Liver (tissue), 8 donors: ENCODE measurements at regions not wholly inside any gene's neighbourhood (a gene's known extent, or its start where the extent isn't known, plus 50 kb on each side); places are given as distances from the start of the nearest gene placed in this dataset.

Source experiments
- DNase-seq: peaks from one replicate; pipeline ENCODE4 v3.0.0-alpha.2; 2017; ENCODE audit warnings: low spot score
- H3K27ac ChIP-seq, 2 donors: one replicate each; pipeline ENCODE4 v1.7.0; 2013; ENCODE audit warnings: inconsistent platforms in 2 of 2, low read length in 2 of 2, control low read depth in 1 of 2, low read depth in 1 of 2, mild to moderate bottlenecking in 1 of 2
- H3K27me3 ChIP-seq, 4 donors: one replicate each; pipeline versions ENCODE4 v1.6.1 to v1.7.0; 2013; ENCODE audit warnings: low read length in 3 of 4, inconsistent platforms in 1 of 4, mild to moderate bottlenecking in 1 of 4, moderate library complexity in 1 of 4; ENCODE audit not compliant: control insufficient read depth in 4 of 4, insufficient read depth in 4 of 4
- H3K36me3 ChIP-seq, 4 donors: one replicate each; pipeline versions ENCODE4 v1.6.1 to v1.7.0; 2013; ENCODE audit warnings: low read length in 3 of 4, mild to moderate bottlenecking in 3 of 4, low read depth in 1 of 4, moderate library complexity in 1 of 4; ENCODE audit not compliant: control insufficient read depth in 4 of 4, insufficient read depth in 3 of 4
- H3K4me1 ChIP-seq, 4 donors: one replicate each; pipeline versions ENCODE4 v1.6.1 to v1.7.0; 2013; ENCODE audit warnings: low read length in 3 of 4, mild to moderate bottlenecking in 3 of 4, moderate library complexity in 1 of 4; ENCODE audit not compliant: control insufficient read depth in 4 of 4, insufficient read depth in 4 of 4
- H3K4me3 ChIP-seq, 3 donors: one replicate each; pipeline versions ENCODE4 v1.6.1 to v1.7.0; 2013; ENCODE audit warnings: low read length in 3 of 3, control low read depth in 1 of 3, low read depth in 1 of 3, mild to moderate bottlenecking in 1 of 3
- H3K9ac ChIP-seq, 2 donors: one replicate each; pipeline ENCODE4 v1.7.0; 2013; ENCODE audit warnings: low read length in 2 of 2, mild to moderate bottlenecking in 2 of 2, moderate library complexity in 2 of 2, control low read depth in 1 of 2, low read depth in 1 of 2
- H3K9me3 ChIP-seq, 4 donors: one replicate each; pipeline versions ENCODE4 v1.6.1 to v1.7.0; 2013; ENCODE audit warnings: low read length in 3 of 4; ENCODE audit not compliant: control insufficient read depth in 4 of 4
- ATF3 ChIP-seq: IDR thresholded peaks from 2 replicates; pipeline ENCODE4 v1.6.1; 2016; ENCODE audit warnings: antibody characterized with exemption
- CTCF ChIP-seq: fragments of 150-350 bp; IDR thresholded peaks from 2 replicates; pipeline ENCODE4 v1.5.1; 2017; ENCODE audit warnings: improper control_type of control experiment, low read depth, low read length; ENCODE audit not compliant: missing input control
- EGR1 ChIP-seq, 2 donors: IDR thresholded peaks; 2 replicates each; pipeline ENCODE4 v1.6.1; 2016 to 2018; ENCODE audit warnings: antibody characterized with exemption in 2 of 2, low read depth in 2 of 2
- FOXA1 ChIP-seq: IDR thresholded peaks from 2 replicates; pipeline ENCODE4 v1.6.1; 2016; ENCODE audit warnings: antibody characterized with exemption
- FOXA2 ChIP-seq: IDR thresholded peaks from 2 replicates; pipeline ENCODE4 v1.6.1; 2016; ENCODE audit warnings: antibody characterized with exemption
- GABPA ChIP-seq, 2 donors: IDR thresholded peaks in 1 of 2; conservative IDR thresholded peaks in 1 of 2; 2 replicates each; pipeline ENCODE4 v1.6.1; 2016; ENCODE audit warnings: antibody characterized with exemption in 2 of 2, mild to moderate bottlenecking in 1 of 2, moderate library complexity in 1 of 2
- HNF4A ChIP-seq, 2 donors: conservative IDR thresholded peaks; 2 replicates each; pipeline ENCODE4 v1.6.1; 2016; ENCODE audit warnings: antibody characterized with exemption in 2 of 2, mild to moderate bottlenecking in 2 of 2
- HNF4G ChIP-seq: IDR thresholded peaks from 2 replicates; pipeline ENCODE4 v1.6.1; 2016; ENCODE audit warnings: antibody characterized with exemption
- JUND ChIP-seq, 2 donors: IDR thresholded peaks; 2 replicates each; pipeline ENCODE4 v1.6.1; 2016; ENCODE audit warnings: antibody characterized with exemption in 2 of 2
- MAX ChIP-seq: IDR thresholded peaks from 2 replicates; pipeline ENCODE4 v1.6.1; 2016; ENCODE audit warnings: antibody characterized with exemption
- NR2F2 ChIP-seq: IDR thresholded peaks from 2 replicates; pipeline ENCODE4 v1.6.1; 2016; ENCODE audit warnings: antibody characterized with exemption
- RAD21 ChIP-seq, 2 donors: IDR thresholded peaks; 2 replicates each; pipeline ENCODE4 v1.6.1; 2016; ENCODE audit warnings: antibody characterized with exemption in 2 of 2, mild to moderate bottlenecking in 2 of 2
- REST ChIP-seq: IDR thresholded peaks from 2 replicates; pipeline ENCODE4 v1.6.1; 2016; ENCODE audit warnings: antibody characterized with exemption, mild to moderate bottlenecking
- RXRA ChIP-seq, 2 donors: IDR thresholded peaks; 2 replicates each; pipeline ENCODE4 v1.6.1; 2017 to 2018; ENCODE audit warnings: antibody characterized with exemption in 2 of 2, mild to moderate bottlenecking in 1 of 2
- SP1 ChIP-seq: IDR thresholded peaks from 2 replicates; pipeline ENCODE4 v1.6.1; 2018; ENCODE audit warnings: antibody characterized with exemption, mild to moderate bottlenecking
- TAF1 ChIP-seq: conservative IDR thresholded peaks from 2 replicates; pipeline ENCODE4 v1.6.1; 2016; ENCODE audit warnings: antibody characterized with exemption, mild to moderate bottlenecking
- YY1 ChIP-seq: IDR thresholded peaks from 2 replicates; pipeline ENCODE4 v1.6.1; 2016; ENCODE audit warnings: antibody characterized with exemption, mild to moderate bottlenecking
- WGBS: extraction: QIAGEN DNeasy Blood & Tissue Kit; methylation state at CpG from one replicate; pipeline ENCODE4 v1.1.7; 2013; 5-methylcytosine and 5-hydroxymethylcytosine counted together
- donor health status: healthy.
- donor health status: healthy.
- donor health status: healthy.
- donor health status: healthy.
- donor health status: healthy.

- Histone ChIP-seq H3K4me1 (no peaks in the 10 kb centered on the region), H3K36me3 (no peaks in the 10 kb centered on the region), H3K27me3 (no peaks in the 10 kb centered on the region), H3K9me3 (no peaks in the 10 kb centered on the region), H3K4me3 (no peak overlapping the region), H3K27ac (no peak overlapping the region), H3K9ac (no peak overlapping the region)
- DNase-seq = no peak
- WGBS = 53% methylated on average over 6 of the region's 6 CpGs
- TF ChIP-seq NR2F2 = no peak
- TF ChIP-seq CTCF = no peak
- TF ChIP-seq SP1 = no peak
- no peak for TF ChIP-seq YY1
- no peak for TF ChIP-seq FOXA1
- TF ChIP-seq MAX = no peak
- TF ChIP-seq REST = no peak
- TF ChIP-seq GABPA (IDR thresholded peaks at IDR 0.05 in 1 of 2, conservative IDR thresholded peaks at IDR 0.05 in 1 of 2) = no peak
- no peak for TF ChIP-seq FOXA2
- TF ChIP-seq TAF1 = no peak
- no peak for TF ChIP-seq JUND (IDR thresholded peaks at IDR 0.05)
- TF ChIP-seq HNF4A (conservative IDR thresholded peaks at IDR 0.05) = no peak
- no peak for TF ChIP-seq ATF3
These were observed 99.3 kb downstream of the DLEU7 start for GRCh38 chr13:50744116-50744660.

GRCh38 chr13:50745542-50746115, 97.9 kb downstream of the DLEU7 start:
- no peaks in the 10 kb centered on the region for H3K36me3 ChIP-seq
- 80% methylated on average over 4 of the region's 4 CpGs for WGBS
- H3K27ac ChIP-seq = no peak overlapping the region
- no peak overlapping the region for H3K9ac ChIP-seq
- no peaks in the 10 kb centered on the region for H3K9me3 ChIP-seq
- no peaks in the 10 kb centered on the region for H3K27me3 ChIP-seq
- H3K4me3 ChIP-seq = no peak overlapping the region
- no peaks in the 10 kb centered on the region for H3K4me1 ChIP-seq
- no peak for DNase-seq
- TF ChIP-seq HNF4G (no peak), FOXA2 (no peak), FOXA1 (no peak), YY1 (no peak), ATF3 (no peak), REST (no peak), JUND (IDR thresholded peaks at IDR 0.05) (no peak), CTCF (no peak), MAX (no peak), EGR1 (IDR thresholded peaks at IDR 0.05; ENCODE audit: low read depth in 2 of 2) (no peak), GABPA (IDR thresholded peaks at IDR 0.05 in 1 of 2, conservative IDR thresholded peaks at IDR 0.05 in 1 of 2) (no peak), SP1 (no peak), RXRA (IDR thresholded peaks at IDR 0.05) (no peak), NR2F2 (no peak), RAD21 (IDR thresholded peaks at IDR 0.05) (no peak), HNF4A (conservative IDR thresholded peaks at IDR 0.05) (no peak)
